GM19240 (cell line): ENCODE measurements at regions not wholly inside any gene's neighbourhood (a gene's known extent, or its start where the extent isn't known, plus 50 kb on each side); places are given as distances from the start of the nearest gene placed in this dataset.
"Not testable (repeated sequence)": the region's sequence is repeated elsewhere in the genome, so short reads cannot be mapped to it uniquely, and the experiment has no call there.

Experiments used
- DNase-seq: peaks from one replicate; pipeline ENCODE4 v3.0.0; 2011; ENCODE audit warnings: low spot score; ENCODE audit not compliant: insufficient read length

- DNase-seq: no peak
These were observed 102.1 kb upstream of the ZC3H12A start for GRCh38 chr1:37372302-37372701.

- DNase-seq: no peak
These were observed 101.7 kb upstream of the ZC3H12A start for GRCh38 chr1:37372711-37373110.

GRCh38 chr1:37373413-37373812 is 101.0 kb upstream of the ZC3H12A start:
- no peak for DNase-seq

GRCh38 chr1:37380546-37380945 is 93.8 kb upstream of the ZC3H12A start:
- not testable (repeated sequence) for DNase-seq

GRCh38 chr1:37387854-37388253 is 86.5 kb upstream of the ZC3H12A start:
- DNase-seq: no peak

GRCh38 chr1:37389327-37389726 is 85.1 kb upstream of the ZC3H12A start:
- DNase-seq: no peak

GRCh38 chr1:37391211-37392011 is 83.0 kb upstream of the ZC3H12A start:
- DNase-seq: no peak

GRCh38 chr1:37392051-37392450 is 82.3 kb upstream of the ZC3H12A start:
- no peak for DNase-seq

- DNase-seq: no peak
These were observed 80.9 kb upstream of the ZC3H12A start for GRCh38 chr1:37393173-37394120.

- no peak for DNase-seq
These were observed 79.6 kb upstream of the ZC3H12A start for GRCh38 chr1:37394574-37395464.

- DNase-seq: no peak
These were observed 76.3 kb upstream of the ZC3H12A start for GRCh38 chr1:37398096-37398495.

GRCh38 chr1:37399205-37399604 is 75.2 kb upstream of the ZC3H12A start:
- no peak for DNase-seq

- DNase-seq: no peak
These were observed 74.4 kb upstream of the ZC3H12A start for GRCh38 chr1:37399830-37400464.

GRCh38 chr1:37400466-37401225 is 73.7 kb upstream of the ZC3H12A start:
- DNase-seq: no peak

GRCh38 chr1:37403166-37403565 is 71.2 kb upstream of the ZC3H12A start:
- no peak for DNase-seq

- DNase-seq: no peak
These were observed 69.7 kb upstream of the ZC3H12A start for GRCh38 chr1:37404711-37405110.

GRCh38 chr1:37410105-37410504 is 64.3 kb upstream of the ZC3H12A start:
- no peak for DNase-seq

GRCh38 chr1:37410815-37411214 is 63.6 kb upstream of the ZC3H12A start:
- no peak for DNase-seq

- no peak for DNase-seq
These were observed 58.7 kb upstream of the ZC3H12A start for GRCh38 chr1:37415611-37416244.

- no peak for DNase-seq
These were observed 53.9 kb upstream of the ZC3H12A start for GRCh38 chr1:37420456-37420855.
